NCI-H82 (cell line): ENCODE measurements at regions not wholly inside any gene's neighbourhood (a gene's known extent, or its start where the extent isn't known, plus 50 kb on each side); places are given as distances from the start of the nearest gene placed in this dataset.
A peak's percentile ranks its signal among the peaks of the same experiment; 100 is the strongest.
"Not testable (repeated sequence)": the region's sequence is repeated elsewhere in the genome, so short reads cannot be mapped to it uniquely, and the experiment has no call there.

Source experiments
- DNase-seq: peaks from one replicate; lab custom pipeline; 2025; lab: John Stamatoyannopoulos, UW

GRCh38 chr10:118914629-118915028, 114.9 kb upstream of the NANOS1 start:
- DNase-seq, result peak; percentile 92

GRCh38 chr10:118915161-118915560, 114.4 kb upstream of the NANOS1 start:
- DNase-seq, result no peak

- DNase-seq, result no peak
Measured at GRCh38 chr10:118916777-118917176, 112.7 kb upstream of the NANOS1 start.

GRCh38 chr10:118917701-118918100, 111.8 kb upstream of the NANOS1 start:
- DNase-seq, result peak; percentile 53

- peak; percentile 97 for DNase-seq
Measured at GRCh38 chr10:118918116-118918515, 111.4 kb upstream of the NANOS1 start.

GRCh38 chr10:118918587-118918986, 110.9 kb upstream of the NANOS1 start:
- peak; percentile 97 for DNase-seq

GRCh38 chr10:118920206-118920605, 109.3 kb upstream of the NANOS1 start:
- no peak for DNase-seq

GRCh38 chr10:118922226-118922625, 107.3 kb upstream of the NANOS1 start:
- no peak for DNase-seq

GRCh38 chr10:118922972-118923371, 106.5 kb upstream of the NANOS1 start:
- no peak for DNase-seq

- DNase-seq, result no peak
Measured at GRCh38 chr10:118924493-118924892, 105.0 kb upstream of the NANOS1 start.

GRCh38 chr10:118925404-118926071, 104.0 kb upstream of the NANOS1 start:
- DNase-seq, result no peak

- DNase-seq, result no peak
Measured at GRCh38 chr10:118926072-118926417, 103.5 kb upstream of the NANOS1 start.

GRCh38 chr10:118926441-118926840, 103.1 kb upstream of the NANOS1 start:
- DNase-seq, result no peak

- no peak for DNase-seq
Measured at GRCh38 chr10:118926903-118927302, 102.6 kb upstream of the NANOS1 start.

- DNase-seq, result no peak
Measured at GRCh38 chr10:118927321-118927720, 102.2 kb upstream of the NANOS1 start.

- DNase-seq, result no peak
Measured at GRCh38 chr10:118930614-118931013, 98.9 kb upstream of the NANOS1 start.

- no peak for DNase-seq
Measured at GRCh38 chr10:118931436-118931835, 98.1 kb upstream of the NANOS1 start.

GRCh38 chr10:118932154-118932553, 97.4 kb upstream of the NANOS1 start:
- DNase-seq, result not testable (repeated sequence)

- no peak for DNase-seq
Measured at GRCh38 chr10:118937226-118937625, 92.3 kb upstream of the NANOS1 start.

- DNase-seq, result no peak
Measured at GRCh38 chr10:118939211-118940007, 90.1 kb upstream of the NANOS1 start.

GRCh38 chr10:118940386-118940785, 89.1 kb upstream of the NANOS1 start:
- DNase-seq, result no peak

GRCh38 chr10:118943253-118943652, 86.3 kb upstream of the NANOS1 start:
- no peak for DNase-seq

- no peak for DNase-seq
Measured at GRCh38 chr10:118944959-118945633, 84.4 kb upstream of the NANOS1 start.
